ENCODE measurements at regions not wholly inside any gene's neighbourhood (a gene's known extent, or its start where the extent isn't known, plus 50 kb on each side); places are given as distances from the start of the nearest gene placed in this dataset.
"Not testable (repeated sequence)": the region's sequence is repeated elsewhere in the genome, so short reads cannot be mapped to it uniquely, and the experiment has no call there.

DNA sequence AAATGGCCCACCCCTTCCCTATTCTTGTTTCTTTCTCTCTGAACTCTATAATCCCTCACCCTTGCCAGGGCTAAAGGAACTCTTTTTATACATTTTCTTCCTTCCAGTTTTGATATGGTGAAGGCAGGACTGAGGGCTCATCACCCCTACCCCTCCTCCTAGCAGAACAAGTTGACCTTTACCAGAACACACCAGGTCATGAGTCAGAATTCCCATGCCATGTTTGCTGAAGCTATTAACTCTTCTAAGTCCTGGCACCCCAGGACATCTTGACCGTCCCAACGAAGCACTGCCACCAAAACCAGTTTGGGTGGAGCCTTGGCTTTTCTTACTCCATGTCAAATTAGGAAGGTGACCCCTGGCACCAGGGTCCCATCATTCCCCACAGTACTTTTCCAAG is 57.5 kb upstream of the DYNLT3 start:
- DNase-seq (ENCODE audit: low spot score): no peak

DNA sequence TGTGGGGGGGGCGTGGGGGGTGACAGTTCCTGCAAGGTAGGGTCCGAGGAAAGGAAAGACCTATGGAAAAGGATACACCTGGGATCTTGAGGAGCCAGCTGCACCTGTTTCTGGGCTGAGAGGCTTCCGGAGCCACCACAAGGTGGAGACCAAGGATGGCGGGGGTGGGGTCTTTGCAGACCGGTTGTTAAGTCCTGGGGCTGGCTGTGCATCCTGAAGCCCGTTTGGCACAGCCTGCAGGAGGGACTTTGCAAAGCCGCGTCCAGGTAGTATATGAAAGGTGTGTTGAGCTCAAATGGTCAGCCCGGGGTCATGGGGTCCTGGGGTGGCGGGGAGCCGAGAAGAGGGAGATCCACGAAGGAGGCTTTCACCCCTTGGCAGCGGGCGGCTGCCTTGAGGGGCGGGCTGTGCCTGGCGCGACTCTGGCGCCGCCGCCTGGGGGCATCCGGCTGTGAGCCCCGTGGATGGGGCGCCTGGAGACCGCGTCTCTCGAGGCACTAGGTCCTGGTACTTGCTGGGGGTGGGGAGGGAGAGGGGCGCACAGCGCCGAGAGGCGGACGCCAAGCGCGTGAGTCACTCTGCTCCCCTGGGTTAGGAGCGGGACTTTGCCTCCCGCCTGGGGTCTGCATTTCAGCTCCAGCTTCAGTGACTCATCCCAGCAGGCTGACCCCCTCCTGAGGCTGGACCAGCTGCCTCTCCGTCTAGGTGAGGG is 58.2 kb upstream of the DYNLT3 start:
- peak; percentile 31 for DNase-seq (ENCODE audit: low spot score)

GRCh38 chrX:37906357-37906756 is 59.0 kb upstream of the DYNLT3 start:
- DNase-seq (ENCODE audit: low spot score): no peak

- no peak for DNase-seq (ENCODE audit: low spot score)
Observed at GRCh38 chrX:37910186-37910585, 62.8 kb upstream of the DYNLT3 start.

GRCh38 chrX:37912304-37912703 is 64.9 kb upstream of the DYNLT3 start:
- no peak for DNase-seq (ENCODE audit: low spot score)

GRCh38 chrX:37912777-37913176 is 65.4 kb upstream of the DYNLT3 start:
- no peak for DNase-seq (ENCODE audit: low spot score)

DNA sequence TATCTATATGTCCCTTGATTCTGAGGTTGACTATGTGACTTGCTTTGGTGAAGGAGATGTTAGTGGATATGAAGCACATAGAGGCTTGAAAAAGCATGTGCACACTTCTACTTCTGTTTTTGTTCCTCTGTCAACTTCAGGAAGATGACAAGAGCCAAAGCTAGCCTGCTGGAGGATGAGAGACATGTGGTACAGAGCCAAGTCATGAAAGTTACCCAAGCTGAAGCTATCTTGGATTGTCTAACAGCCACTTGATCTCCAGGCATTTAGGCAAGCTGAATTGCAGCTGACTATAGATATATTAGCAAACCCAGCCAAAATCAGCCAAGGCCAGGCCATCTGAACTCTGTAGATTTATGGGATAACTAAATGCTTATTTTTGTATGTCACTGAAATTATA is 70.8 kb upstream of the DYNLT3 start:
- DNase-seq (ENCODE audit: low spot score): no peak

DNA sequence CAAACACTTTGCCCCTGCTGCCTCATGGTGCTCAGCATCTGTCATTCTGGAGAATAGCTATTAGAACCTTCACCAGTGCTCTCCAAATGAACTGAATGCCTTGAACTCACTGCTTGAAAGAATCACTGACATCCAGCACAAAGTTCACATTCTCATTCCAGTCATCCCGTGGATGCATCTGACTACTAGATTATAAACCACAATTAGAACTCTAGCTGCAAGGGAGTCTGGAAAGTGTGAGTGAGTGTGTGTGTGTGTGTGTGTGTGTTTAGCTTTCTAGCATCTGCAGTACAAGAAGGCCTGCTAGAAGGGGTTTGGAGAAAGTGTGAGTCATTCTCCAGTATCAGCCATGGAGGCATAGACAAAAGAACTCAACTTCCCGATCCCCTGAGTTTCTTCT is 71.3 kb upstream of the DYNLT3 start:
- no peak for DNase-seq (ENCODE audit: low spot score)

DNA sequence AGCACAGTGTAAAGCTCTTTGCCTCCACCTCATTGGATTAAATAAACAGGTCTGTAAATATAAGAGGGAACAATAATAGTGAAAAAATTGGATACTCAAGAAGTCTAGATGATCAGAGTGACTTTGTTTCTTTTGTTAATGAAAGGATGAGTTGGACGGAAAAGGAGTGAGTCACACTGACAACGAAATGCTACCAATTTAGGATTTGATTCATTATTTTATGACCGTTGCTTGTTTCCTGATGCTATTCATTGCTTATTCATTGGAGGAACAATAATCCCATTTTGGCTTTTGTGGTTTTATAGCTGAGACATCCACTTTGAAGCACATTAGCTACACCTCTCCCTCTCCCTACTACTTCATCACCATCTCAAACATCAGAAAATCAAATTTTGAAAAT is 74.4 kb upstream of the DYNLT3 start:
- no peak for DNase-seq (ENCODE audit: low spot score)

- DNase-seq (ENCODE audit: low spot score): no peak
Observed at GRCh38 chrX:37922928-37923327, 75.6 kb upstream of the DYNLT3 start.

DNA sequence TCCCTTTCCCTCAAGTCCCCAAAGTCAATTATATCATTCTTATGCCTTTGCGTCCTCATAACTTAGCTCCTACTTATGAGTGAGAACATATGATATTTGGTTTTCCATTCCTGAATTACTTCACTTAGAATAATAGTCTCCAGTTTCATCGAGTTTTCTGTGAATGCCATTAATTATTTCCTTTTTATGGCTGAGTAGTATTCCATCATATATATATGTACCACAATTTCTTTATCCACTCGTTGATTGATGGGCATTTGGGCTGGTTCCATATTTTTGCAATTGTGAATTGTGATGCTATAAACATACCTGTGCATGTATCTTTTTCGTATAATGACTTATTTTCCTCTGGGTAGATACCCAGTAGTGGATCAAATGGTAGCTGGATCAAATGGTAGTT is 78.4 kb upstream of the DYNLT3 start:
- DNase-seq (ENCODE audit: low spot score): not testable (repeated sequence)

DNA sequence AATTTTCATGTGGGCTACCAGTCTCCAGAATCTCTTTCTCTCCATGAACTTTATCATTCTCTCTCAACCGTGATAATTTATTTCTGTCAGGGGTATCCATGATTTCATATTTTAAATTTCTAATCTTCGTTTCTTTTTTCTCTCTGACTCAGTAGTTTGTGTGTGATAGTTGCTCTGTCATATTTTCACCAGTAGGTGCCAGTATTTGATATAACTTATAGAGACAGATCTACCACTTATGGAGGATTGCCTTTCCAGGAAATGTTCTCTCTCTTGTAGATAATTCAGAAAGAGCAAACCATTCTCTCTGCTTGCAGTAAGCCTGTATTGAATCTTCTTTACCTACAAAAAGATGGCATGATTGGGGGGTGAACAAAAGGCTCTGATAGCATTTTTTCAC is 79.3 kb upstream of the DYNLT3 start:
- no peak for DNase-seq (ENCODE audit: low spot score)

- DNase-seq (ENCODE audit: low spot score): no peak
Observed at GRCh38 chrX:37942170-37942569, 64.2 kb upstream of the SYTL5 start.

GRCh38 chrX:37943554-37944344 is 62.6 kb upstream of the SYTL5 start:
- no peak for DNase-seq (ENCODE audit: low spot score)

GRCh38 chrX:37946197-37946596 is 60.2 kb upstream of the SYTL5 start:
- no peak for DNase-seq (ENCODE audit: low spot score)

DNA sequence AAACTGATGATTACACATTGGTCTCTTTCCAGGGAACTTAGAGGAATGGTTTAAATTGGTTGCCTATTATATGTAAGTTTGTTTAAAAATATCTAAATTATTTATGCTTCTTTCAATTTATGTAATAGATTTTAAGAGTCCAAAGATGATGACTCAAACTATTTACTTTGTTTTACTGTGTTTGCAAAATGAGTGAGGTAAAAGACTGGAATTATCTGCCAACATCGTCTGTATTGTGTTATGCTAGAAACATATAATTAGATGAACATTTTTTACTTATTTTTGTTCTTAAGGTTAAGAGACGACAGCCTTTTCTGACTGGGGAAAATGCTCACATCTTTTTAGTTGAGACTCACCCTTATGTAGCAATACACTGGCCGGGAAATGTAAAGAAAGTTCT is 51.1 kb upstream of the SYTL5 start:
- no peak for DNase-seq (ENCODE audit: low spot score)

- DNase-seq (ENCODE audit: low spot score): no peak
Observed at GRCh38 chrX:37956223-37956622, 50.1 kb upstream of the SYTL5 start.
